Stimulated activated CD4-positive, alpha-beta T cell treated with anti-CD3 and anti-CD28 coated beads, Interleukin-15, amount 100 ng/mL, for 48 hours (primary cell): ENCODE measurements at regions not wholly inside any gene's neighbourhood (a gene's known extent, or its start where the extent isn't known, plus 50 kb on each side); places are given as distances from the start of the nearest gene placed in this dataset.
"Not testable (repeated sequence)": the region's sequence is repeated elsewhere in the genome, so short reads cannot be mapped to it uniquely, and the experiment has no call there.

Source experiments
- DNase-seq, 2 donors: peaks; one replicate each; pipeline ENCODE4 v3.0.0-alpha.2; 2020; ENCODE audit warnings: low read depth in 2 of 2

GRCh38 chr9:39463696-39464095 is 108.2 kb downstream of the SPATA31A1 start:
- not testable (repeated sequence) for DNase-seq

- DNase-seq: peak; percentile 56 to 57
These were observed 108.8 kb downstream of the SPATA31A1 start for GRCh38 chr9:39464122-39464777.

DNA sequence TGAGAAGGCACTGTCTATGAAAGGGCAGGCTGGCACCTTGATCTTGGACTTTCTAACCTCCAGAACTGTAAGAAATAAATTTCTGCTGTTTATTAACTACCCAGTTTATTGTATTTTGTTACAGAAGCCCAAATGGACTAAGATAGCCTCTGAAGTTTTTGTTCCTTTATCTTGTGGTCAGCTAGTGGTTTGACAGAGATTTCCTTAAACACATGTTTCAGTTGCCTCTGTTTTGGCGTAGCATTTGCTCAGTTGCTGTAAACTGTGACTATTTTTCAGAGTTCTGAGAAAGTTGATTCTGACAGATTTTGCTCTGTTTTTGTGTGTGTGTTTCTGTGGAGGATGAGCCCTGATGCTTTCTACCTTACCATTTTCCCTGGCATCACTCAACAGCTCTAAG is 119.0 kb downstream of the SPATA31A1 start:
- not testable (repeated sequence) for DNase-seq

DNA sequence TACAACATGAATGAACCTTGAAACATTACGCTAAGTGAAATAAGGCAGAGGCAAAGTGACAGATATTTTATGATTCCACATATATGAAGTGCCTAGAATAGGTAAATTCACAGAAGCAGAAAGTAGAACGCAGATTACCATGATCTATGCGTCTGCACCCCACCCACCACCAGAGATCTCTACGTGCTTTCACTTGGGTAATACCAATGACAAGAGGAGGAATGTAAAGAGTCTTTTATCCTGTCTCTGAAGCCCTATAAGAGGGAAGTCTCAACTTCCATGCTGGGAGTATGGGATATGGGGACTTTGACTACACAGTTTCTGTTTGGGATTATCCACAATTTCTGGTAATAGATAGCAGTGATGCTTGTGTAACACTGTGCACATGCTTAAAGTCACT is 127.6 kb downstream of the SPATA31A1 start:
- not testable (repeated sequence) for DNase-seq

DNA sequence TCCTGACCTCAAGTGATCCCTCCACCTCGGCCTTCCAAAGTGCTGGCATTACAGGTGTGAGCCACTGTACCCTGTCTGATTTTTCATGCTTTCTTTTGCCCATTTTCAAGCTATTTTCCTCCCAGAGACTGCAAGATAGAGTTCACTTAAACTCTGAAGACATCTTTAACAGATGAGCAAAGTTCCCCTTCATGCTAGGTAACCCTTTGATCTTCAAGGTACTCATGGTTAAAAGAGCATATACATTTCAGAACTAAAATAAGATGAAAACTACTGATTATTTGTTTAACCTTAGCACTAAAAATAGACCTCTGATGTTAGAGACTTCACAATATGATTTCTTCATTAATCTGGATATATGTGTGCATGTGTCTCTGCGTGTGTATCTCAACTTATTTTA is 128.4 kb downstream of the SPATA31A1 start:
- DNase-seq: not testable (repeated sequence)

- DNase-seq: not testable (repeated sequence)
These were observed 128.8 kb downstream of the SPATA31A1 start for GRCh38 chr9:39484292-39484691.

- not testable (repeated sequence) for DNase-seq
These were observed 132.0 kb downstream of the SPATA31A1 start for GRCh38 chr9:39487477-39487876.

GRCh38 chr9:39496248-39496647 is 140.8 kb downstream of the SPATA31A1 start:
- DNase-seq: not testable (repeated sequence)

DNA sequence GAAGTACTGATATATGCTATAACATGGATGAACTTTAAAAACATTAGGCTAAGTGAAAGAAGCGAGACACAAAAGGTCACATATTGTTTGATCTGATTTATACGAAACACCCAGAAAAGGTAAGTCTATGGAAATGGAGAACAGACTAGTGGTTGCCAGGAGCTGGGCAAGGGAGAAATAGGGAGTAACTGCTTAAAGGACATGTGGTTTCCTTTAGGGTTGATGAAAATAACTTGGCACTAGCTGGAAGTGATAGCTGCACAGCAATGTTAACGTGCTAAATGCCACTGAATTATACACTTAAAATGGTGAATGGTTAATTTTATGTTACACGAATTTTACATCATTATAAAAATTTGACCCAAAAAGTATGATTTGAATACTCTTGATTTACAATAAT is 147.7 kb downstream of the SPATA31A1 start:
- DNase-seq: not testable (repeated sequence)

GRCh38 chr9:39527387-39528029 is 172.0 kb downstream of the SPATA31A1 start:
- not testable (repeated sequence) for DNase-seq

- DNase-seq: not testable (repeated sequence)
These were observed 177.1 kb downstream of the SPATA31A1 start for GRCh38 chr9:39532597-39532996.

DNA sequence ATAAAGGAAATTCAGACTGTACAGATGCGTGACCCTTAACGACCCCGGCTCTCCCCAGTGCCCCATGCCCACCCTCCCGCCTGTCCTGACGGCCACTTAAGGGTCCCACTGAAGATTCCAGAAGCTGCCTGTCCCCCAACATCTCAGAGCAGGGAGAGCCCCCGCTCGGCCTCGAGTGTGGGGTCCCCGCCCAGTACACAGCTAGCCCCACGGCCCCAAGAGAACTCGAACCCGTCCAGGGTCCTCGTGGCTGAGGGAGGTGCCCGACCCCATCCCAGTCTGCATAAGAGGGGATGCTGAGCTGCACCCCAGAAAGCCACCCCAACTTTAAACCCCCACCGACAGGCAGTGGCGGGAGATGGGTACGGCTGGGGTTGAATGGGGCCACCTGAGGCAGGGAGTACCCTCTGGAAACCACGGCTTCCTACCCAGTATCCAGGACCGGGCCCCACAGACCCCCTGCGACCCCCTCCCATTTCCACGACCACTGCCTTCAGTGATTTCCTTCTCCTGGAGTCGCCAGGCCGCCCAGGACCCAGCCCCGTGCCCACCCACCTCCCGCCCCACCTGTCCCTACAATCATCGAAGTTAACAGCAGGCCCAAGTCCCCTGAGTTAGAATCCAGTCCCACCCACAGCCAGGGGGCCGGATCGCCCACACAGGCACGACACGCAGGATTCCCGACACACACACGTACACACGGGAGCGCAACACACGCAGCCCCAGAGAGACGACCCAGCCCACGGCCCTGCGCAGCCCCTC is 177.7 kb downstream of the SPATA31A1 start:
- not testable (repeated sequence) for DNase-seq

DNA sequence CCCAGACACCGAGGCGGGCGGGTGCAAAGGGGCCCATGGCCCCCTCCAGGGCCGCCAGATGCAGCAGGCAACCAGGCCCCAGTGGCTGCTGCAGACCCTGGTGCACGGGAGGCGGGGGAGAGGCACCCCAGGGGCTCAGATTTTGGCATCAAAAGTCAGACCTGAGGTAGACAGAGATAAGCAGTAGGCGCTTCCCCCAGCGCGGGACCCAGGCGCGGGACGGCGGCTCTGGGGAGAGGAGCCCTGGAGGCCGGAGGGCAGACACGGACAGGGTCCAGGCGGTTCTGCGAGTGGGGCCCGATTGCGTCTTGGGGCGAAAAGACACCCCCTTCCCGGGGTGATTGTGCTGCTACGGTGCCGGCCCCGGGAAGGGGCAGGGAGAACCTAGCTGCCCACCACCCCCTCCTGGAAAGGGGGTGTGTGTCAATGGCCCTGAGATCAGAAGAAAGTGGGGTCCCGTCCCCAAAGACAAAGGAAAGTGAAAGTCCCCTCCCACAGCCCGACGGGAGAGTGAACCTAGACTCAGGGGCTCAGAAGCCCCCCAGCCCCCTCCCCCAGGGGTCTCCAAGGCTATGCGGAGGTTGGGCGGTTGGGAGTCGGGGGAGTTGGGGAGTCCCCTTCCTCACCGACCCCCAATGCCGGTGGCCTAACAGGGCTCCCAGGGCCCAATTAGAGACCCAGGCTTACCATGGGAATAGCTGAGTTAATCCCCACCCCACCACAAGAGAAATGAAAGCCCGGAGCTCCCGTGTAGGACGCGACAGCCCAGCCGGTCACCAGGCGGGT is 178.5 kb downstream of the SPATA31A1 start:
- not testable (repeated sequence) for DNase-seq

GRCh38 chr9:39534897-39535296 is 179.4 kb downstream of the SPATA31A1 start:
- DNase-seq: not testable (repeated sequence)

- DNase-seq: not testable (repeated sequence)
These were observed 186.7 kb downstream of the SPATA31A1 start for GRCh38 chr9:39542157-39542556.

DNA sequence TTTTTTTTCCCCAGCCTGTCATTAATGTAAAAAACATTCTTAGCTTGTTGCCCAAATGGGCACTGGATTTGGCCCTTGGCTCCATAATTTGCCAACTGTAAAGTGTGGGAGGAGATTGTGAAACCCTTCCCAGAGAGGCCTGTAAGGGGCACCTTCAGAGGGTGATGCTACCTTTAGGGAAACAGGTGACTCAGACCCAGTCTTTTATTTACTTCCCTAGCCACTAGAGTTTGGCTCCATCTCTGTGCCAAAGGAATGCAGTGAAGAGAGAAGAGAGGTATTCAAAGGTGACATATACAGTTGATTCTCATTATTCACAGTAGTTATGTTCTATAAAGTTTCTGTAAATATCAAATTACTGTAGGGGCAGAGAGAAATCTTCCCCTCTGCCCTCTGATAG is 189.6 kb downstream of the SPATA31A1 start:
- DNase-seq: not testable (repeated sequence)

GRCh38 chr9:39550573-39550972 is 195.1 kb downstream of the SPATA31A1 start:
- not testable (repeated sequence) for DNase-seq

DNA sequence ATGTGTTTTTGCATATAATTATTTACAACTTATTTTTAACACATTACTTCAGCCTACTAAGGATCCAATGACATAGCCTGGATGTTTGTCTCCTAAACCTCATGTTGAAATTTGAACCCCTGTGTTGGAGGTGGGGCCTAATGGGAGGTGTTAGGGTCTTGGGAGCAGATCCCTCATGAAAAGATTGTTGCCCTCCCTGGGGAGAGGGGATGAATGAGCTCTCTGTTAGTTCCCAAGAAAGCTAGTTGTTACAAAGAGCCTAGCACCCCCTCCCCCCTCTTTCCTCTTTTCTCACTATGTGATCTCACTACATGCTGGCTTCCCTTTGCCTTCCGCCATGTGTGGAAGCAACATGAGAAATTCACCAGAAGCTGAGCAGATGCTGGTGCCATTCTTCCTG is 196.1 kb downstream of the SPATA31A1 start:
- DNase-seq: not testable (repeated sequence)

DNA sequence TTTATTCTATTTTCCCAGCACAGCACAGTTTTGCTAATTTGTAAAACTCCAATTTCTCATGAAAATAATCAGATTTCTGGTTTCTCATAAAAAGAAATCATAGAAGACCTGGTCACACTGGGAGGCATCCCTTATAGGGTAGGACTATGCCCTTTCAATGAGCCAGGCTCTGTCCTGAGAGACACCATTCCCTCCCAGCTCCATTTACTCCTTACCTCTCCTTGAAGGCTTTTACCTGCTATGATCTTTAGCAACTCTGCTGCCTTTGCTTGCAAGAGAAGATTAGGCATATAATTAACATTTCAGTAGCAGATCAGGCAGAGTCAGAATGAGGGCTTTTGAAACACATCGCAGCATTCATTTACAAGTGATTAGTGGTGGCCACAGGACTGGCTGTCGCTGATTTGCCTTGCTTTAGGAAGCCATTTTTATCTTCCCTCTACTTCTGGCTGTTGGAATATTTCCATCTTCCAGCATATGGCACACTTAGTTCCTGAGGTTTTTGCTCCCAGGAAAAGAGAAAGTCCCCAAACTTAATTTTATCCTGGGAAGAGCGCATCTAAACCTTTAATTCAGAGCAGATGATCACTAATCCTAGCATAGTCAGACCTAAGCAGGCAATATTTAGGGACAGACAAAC is 196.9 kb downstream of the SPATA31A1 start:
- not testable (repeated sequence) for DNase-seq

DNA sequence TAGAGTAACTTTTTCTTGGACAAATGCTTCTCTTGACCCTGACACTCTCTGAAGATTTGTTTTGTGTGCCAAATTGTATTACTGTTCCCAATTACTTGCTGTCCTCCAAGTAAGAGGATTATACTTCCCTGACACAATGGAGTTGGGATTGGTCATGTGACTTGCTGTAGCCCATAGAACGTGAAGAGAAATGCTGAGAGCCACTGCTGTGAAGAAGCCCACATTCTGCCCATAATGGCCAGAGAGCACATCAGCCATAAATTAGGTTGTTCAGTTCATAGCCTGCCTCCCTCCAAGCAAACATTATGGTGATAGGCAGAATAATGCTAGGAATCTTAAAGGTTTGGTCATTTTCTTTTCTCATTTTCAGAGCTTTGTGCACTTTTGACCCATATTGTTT is 198.9 kb downstream of the SPATA31A1 start:
- DNase-seq: not testable (repeated sequence)

- not testable (repeated sequence) for DNase-seq
These were observed 203.9 kb downstream of the SPATA31A1 start for GRCh38 chr9:39559384-39559783.
